ENCODE measurements at regions not wholly inside any gene's neighbourhood (a gene's known extent, or its start where the extent isn't known, plus 50 kb on each side); places are given as distances from the start of the nearest gene placed in this dataset.
"Not testable (repeated sequence)": the region's sequence is repeated elsewhere in the genome, so short reads cannot be mapped to it uniquely, and the experiment has no call there.

GRCh38 chr1:120973836-120974235, 84.3 kb downstream of the PPIAL4A start:
- CTCF ChIA-PET; POLR2A ChIA-PET; DNase-seq (ENCODE audit: extremely low spot score): not testable (repeated sequence)

DNA sequence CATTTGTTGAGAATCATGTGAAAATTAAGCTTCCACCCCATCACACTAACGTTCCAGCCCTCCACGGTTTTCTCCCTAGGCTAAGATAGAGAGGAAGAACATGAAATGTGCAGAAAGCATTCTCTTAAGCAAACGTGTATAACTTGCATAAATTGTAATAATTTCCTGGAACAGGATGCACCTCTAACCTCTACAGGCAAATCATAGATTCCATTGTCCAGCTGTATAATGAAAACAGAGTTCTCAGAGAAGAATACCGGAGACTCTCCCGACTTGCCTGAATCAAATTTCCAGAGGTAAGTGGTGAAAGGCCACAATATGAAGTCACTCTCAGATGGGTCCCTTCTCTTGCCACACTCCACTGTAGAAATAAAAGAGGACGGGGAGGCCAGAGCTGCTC, 87.7 kb downstream of the PPIAL4A start:
- POLR2A ChIA-PET; CTCF ChIA-PET; DNase-seq (ENCODE audit: extremely low spot score): not testable (repeated sequence)

DNA sequence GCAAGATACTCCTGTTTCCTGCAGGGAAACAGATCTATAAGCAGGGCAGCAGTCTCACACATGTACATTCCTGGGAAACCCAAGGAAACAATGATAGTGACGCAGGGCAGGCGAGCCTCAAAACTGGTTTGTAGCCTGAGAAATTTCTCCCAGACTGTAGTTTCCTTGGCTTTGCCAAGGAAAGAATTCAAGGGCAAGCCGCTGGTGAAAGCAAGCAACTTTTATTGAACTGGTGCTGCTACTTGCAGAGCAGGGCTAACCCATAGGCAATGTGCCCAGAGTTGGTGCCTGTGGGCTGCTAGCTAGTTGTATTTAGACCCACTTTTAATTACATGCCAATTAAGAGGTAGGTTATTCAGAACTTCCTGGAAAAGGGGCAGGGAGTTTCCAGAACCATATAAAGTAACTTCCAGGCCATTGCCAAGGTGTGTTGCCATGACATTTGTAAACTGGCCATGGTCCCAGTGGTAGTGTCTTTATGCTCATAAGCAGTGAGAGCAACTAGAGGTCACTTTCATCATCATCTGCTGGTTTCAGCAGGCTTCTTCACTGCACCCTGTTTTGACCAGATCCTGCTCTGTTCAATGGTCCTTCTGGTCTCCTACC, 92.0 kb downstream of the PPIAL4A start:
- POLR2A ChIA-PET; CTCF ChIA-PET; DNase-seq (ENCODE audit: extremely low spot score): not testable (repeated sequence)

DNA sequence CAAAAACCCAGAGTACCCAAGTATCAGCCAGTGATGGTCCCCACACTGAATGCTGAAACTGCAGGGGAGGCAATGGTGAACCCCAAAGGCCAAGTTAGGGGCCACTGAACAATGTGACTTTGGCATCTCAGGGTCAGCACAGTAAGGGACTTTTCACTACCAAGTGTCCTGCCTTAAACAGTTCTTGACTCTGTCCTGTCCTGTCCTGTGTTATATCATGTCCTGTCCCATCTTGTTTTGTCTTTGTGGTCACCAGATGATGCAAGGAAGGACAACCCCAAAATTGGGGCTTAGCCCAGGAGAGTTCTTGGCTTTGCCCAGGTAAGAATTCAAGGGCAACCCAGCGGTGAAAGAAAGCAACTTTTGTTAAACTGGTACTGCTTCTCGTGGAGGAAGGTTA, 105.0 kb downstream of the PPIAL4A start:
- POLR2A ChIA-PET; CTCF ChIA-PET; DNase-seq (ENCODE audit: extremely low spot score): not testable (repeated sequence)

- POLR2A ChIA-PET; CTCF ChIA-PET; DNase-seq (ENCODE audit: extremely low spot score): not testable (repeated sequence)
Observed at GRCh38 chr1:120995025-120995424, 105.5 kb downstream of the PPIAL4A start.

GRCh38 chr1:121001090-121001726, 111.6 kb downstream of the PPIAL4A start:
- DNase-seq (ENCODE audit: extremely low spot score); POLR2A ChIA-PET: not testable (repeated sequence)

DNA sequence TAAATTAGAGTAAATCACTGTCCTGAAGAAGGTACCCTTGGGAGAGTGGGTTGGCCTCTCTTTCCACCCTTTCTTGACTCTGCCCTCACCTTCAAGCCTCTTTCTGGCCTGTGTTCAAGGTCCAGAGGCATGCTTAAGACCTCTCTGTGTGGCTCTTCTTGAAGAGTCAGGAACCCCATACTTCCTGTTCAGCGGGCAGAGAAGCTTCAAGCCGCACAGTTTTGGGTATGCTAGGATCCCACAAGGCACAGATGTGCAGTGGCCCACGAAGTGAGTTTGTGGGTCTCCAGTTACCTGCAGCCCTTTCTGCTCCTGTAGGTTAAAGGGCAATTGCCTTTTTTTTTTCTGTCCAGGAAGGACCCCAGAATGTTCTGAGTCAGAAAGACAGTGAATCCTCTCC, 113.7 kb downstream of the PPIAL4A start:
- CTCF ChIA-PET; DNase-seq (ENCODE audit: extremely low spot score); POLR2A ChIA-PET: not testable (repeated sequence)

More at GRCh38 chr1:121001090-121001726, 111.6 kb downstream of the PPIAL4A start:
- CTCF ChIA-PET: not testable (repeated sequence)

GRCh38 chr1:121006826-121007225, 117.3 kb downstream of the PPIAL4A start:
- CTCF ChIA-PET; POLR2A ChIA-PET; DNase-seq (ENCODE audit: extremely low spot score): not testable (repeated sequence)

GRCh38 chr1:121007755-121008154, 118.2 kb downstream of the PPIAL4A start:
- CTCF ChIA-PET; DNase-seq (ENCODE audit: extremely low spot score); POLR2A ChIA-PET: not testable (repeated sequence)

DNA sequence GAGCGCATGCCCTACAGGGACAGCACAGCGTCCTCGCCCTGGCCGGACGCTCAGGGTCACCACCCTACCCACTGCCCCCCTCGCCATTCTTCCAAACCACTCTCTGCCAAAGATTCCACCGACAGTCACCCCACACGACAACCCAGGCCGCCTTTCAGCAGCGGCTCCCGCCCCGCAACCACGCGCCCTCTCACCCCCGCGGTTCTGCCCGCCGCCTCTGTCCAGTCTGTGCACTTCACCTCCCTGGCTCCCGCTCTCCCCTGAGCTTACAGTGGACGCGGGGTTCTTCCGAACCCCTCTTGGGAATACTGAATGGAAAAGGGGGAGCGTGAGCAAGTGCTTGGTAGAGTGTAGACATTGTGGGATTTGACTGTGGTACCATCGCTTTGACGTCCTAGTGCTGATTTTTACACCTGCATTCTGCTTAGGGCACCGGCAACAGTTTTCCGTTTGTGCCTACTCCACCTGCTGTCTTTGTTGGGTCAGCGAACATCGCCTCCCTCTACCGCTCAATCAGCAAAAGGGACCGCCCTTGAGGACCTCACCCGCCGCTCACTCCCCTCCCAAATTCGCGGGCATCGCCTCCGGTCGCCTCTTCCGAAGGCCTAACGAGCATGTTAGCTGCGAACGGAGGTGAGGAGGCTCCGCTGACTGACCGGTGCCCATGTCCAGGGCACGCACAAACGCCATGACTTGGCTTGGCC, 119.1 kb downstream of the PPIAL4A start:
- CTCF ChIA-PET; POLR2A ChIA-PET; DNase-seq (ENCODE audit: extremely low spot score): not testable (repeated sequence)

- POLR2A ChIA-PET; DNase-seq (ENCODE audit: extremely low spot score); CTCF ChIA-PET: not testable (repeated sequence)
Observed at GRCh38 chr1:121009216-121010057, 119.9 kb downstream of the PPIAL4A start.

- CTCF ChIA-PET; DNase-seq (ENCODE audit: extremely low spot score); POLR2A ChIA-PET: not testable (repeated sequence)
Observed at GRCh38 chr1:121010141-121010540, 120.6 kb downstream of the PPIAL4A start.

DNA sequence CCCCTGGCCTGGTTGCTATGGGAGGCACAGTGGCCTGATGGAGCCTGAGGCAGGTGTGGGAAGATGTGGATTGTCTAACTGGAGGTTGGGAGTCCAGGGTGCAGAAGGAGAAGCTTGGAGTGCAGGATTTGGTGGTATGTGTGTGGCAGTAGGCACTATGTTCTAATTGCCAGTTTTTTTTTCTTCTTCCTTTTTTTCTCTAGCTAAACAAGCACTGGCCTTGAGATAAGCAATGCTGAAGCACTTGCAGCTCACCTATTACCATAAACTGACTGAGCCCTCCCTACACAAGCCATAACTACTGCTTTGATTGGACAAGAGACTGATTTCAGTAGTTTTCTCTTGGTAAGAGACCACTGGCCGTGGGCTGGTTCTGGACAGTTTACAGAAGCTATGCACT, 123.6 kb downstream of the PPIAL4A start:
- CTCF ChIA-PET; POLR2A ChIA-PET; DNase-seq (ENCODE audit: extremely low spot score): not testable (repeated sequence)

- POLR2A ChIA-PET, CTCF ChIA-PET: not testable (repeated sequence)
- peak; percentile 36 for DNase-seq (ENCODE audit: extremely low spot score)
Observed at GRCh38 chr1:121016182-121017028, 126.8 kb downstream of the PPIAL4A start.

DNA sequence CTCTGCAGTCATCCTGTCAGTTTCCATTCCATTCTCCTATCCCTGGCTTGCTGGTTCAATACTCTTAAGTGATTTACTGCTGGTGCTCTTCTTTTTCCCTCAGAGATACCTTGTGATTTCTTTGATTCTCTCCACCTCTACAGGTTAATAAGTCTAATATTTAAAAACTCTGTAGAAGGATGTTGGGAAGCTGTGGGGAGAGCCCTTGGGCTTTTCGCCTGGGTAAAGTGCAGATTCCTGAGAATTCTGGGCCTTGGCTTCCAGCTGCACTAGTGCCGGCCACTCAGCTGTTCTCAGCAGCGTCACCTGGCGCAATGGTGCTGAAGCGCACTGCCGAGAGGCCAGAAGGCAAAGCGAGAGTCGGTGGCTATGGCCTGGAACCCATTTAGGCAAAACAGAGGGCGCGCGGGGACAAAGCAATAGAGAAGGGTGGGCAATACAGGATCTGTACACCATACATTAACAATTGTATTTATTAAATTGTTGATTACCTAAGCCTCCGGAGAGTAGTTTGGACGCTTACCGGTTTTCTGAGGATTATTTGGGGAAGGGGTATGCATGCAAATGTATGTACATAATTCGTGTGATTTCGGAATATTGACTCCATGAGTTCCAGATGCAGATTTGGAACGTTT, 130.3 kb downstream of the PPIAL4A start:
- POLR2A ChIA-PET; CTCF ChIA-PET; DNase-seq (ENCODE audit: extremely low spot score): not testable (repeated sequence)

All from HEK293T (cell line).